Common myeloid progenitor, CD34-positive (primary cell): ENCODE measurements at regions not wholly inside any gene's neighbourhood (a gene's known extent, or its start where the extent isn't known, plus 50 kb on each side); places are given as distances from the start of the nearest gene placed in this dataset.

ENCODE experiments used
- CTCF ChIA-PET: fragments of 350-600 bp; sonication (Branson Sonifier 250); formaldehyde crosslinking; loops from one replicate; lab custom pipeline; 2021; ENCODE audit warnings: antibody characterized with exemption; lab: Charles Lee
- POLR2A ChIA-PET: fragments of 350-600 bp; sonication (Branson Sonifier 250); formaldehyde crosslinking; loops from one replicate; lab custom pipeline; 2021; ENCODE audit warnings: antibody characterized with exemption; lab: Charles Lee
- DNase-seq, 3 donors: peaks; one replicate each; pipeline versions ENCODE4 v3.0.0 to v3.0.0-alpha.2; 2013
- H3K27ac ChIP-seq, 2 experiments: 1 replicate in 1 of 2; 2 replicates in 1 of 2; pipeline ENCODE4 v1.7.0; 2013; ENCODE audit warnings: inconsistent platforms in 2 of 2, low read length in 2 of 2, mild to moderate bottlenecking in 2 of 2, low read depth in 1 of 2, moderate library complexity in 1 of 2; ENCODE audit not compliant: severe bottlenecking in 2 of 2, insufficient read depth in 1 of 2, poor library complexity in 1 of 2
- H3K27me3 ChIP-seq, 5 experiments: replicated peaks in 2 of 5; 1 replicate in 3 of 5; 2 replicates in 2 of 5; pipeline versions ENCODE4 v1.6.1 to v1.7.0; 2013; ENCODE audit warnings: low read length in 4 of 5, mild to moderate bottlenecking in 2 of 5, moderate library complexity in 2 of 5, inconsistent platforms in 1 of 5; ENCODE audit not compliant: insufficient read depth in 5 of 5, control insufficient read depth in 4 of 5
- H3K36me3 ChIP-seq, 4 experiments: 1 replicate in 2 of 4; 2 replicates in 2 of 4; pipeline versions ENCODE4 v1.6.1 to v1.7.0; 2013; ENCODE audit warnings: low read length in 3 of 4, control low read depth in 1 of 4, mild to moderate bottlenecking in 1 of 4; ENCODE audit not compliant: control insufficient read depth in 4 of 4, insufficient read depth in 4 of 4
- H3K4me1 ChIP-seq, 4 experiments: 1 replicate in 3 of 4; 2 replicates in 1 of 4; pipeline versions ENCODE4 v1.6.1 to v1.7.1; 2013; ENCODE audit warnings: low read length in 3 of 4, mild to moderate bottlenecking in 3 of 4, control low read depth in 1 of 4, inconsistent platforms in 1 of 4, moderate library complexity in 1 of 4; ENCODE audit not compliant: control insufficient read depth in 4 of 4, insufficient read depth in 4 of 4; ENCODE audit errors: control extremely low read depth in 1 of 4
- H3K4me3 ChIP-seq, 7 experiments: 1 replicate in 4 of 7; 2 replicates in 3 of 7; pipeline versions ENCODE4 v1.5.1 to v1.7.0; 2013; ENCODE audit warnings: mild to moderate bottlenecking in 7 of 7, low read length in 6 of 7, moderate library complexity in 6 of 7, inconsistent platforms in 2 of 7, low read depth in 2 of 7, control low read depth in 1 of 7; ENCODE audit not compliant: insufficient read depth in 4 of 7, control insufficient read depth in 1 of 7; ENCODE audit errors: extremely low read depth in 1 of 7
- H3K9me3 ChIP-seq, 5 experiments: 1 replicate in 4 of 5; 2 replicates in 1 of 5; pipeline versions ENCODE4 v1.6.1 to v1.7.1; 2013; ENCODE audit warnings: low read length in 4 of 5, mild to moderate bottlenecking in 2 of 5, inconsistent platforms in 1 of 5, low read depth in 1 of 5, moderate library complexity in 1 of 5; ENCODE audit not compliant: control insufficient read depth in 4 of 5, insufficient read depth in 2 of 5; ENCODE audit errors: control extremely low read depth in 1 of 5
- WGBS: methylation state at CpG from one replicate; pipeline ENCODE4 v1.1.5; 2013; ENCODE audit not compliant: insufficient coverage; 5-methylcytosine and 5-hydroxymethylcytosine counted together

- ChIA-PET POLR2A (no interaction called here), CTCF (no interaction called here)
- no peak for DNase-seq
- Histone ChIP-seq H3K4me1 (no peaks in the 10 kb centered on the region), H3K9me3 (no peaks in the 10 kb centered on the region), H3K27ac (no peak overlapping the region), H3K36me3 (no peaks in the 10 kb centered on the region), H3K27me3 (no peaks in the 10 kb centered on the region), H3K4me3 (no peak overlapping the region)
- 100% methylated on average over 2 of the region's 2 CpGs for WGBS
Observed at GRCh38 chr6:100144991-100145390, 151.0 kb upstream of the MCHR2 start.

- ChIA-PET CTCF (no interaction called here), POLR2A (no interaction called here)
- no peaks in the 10 kb centered on the region for H3K4me1 ChIP-seq
- DNase-seq = no peak
- WGBS = 91% methylated on average over 3 of the region's 4 CpGs
- H3K27me3 ChIP-seq = no peaks in the 10 kb centered on the region
- H3K9me3 ChIP-seq = peaks cover 0 to 3% (median 0%) of the 10 kb centered on the region in 5 experiments
- no peaks in the 10 kb centered on the region for H3K36me3 ChIP-seq
- H3K4me3 ChIP-seq = no peak overlapping the region
- no peak overlapping the region for H3K27ac ChIP-seq
Observed at GRCh38 chr6:100138346-100139022, 144.5 kb upstream of the MCHR2 start.

GRCh38 chr6:100137759-100138158, 143.7 kb upstream of the MCHR2 start:
- Histone ChIP-seq H3K4me3 (no peak overlapping the region), H3K9me3 (peaks cover 0 to 3% (median 0%) of the 10 kb centered on the region in 5 experiments), H3K27ac (no peak overlapping the region), H3K36me3 (no peaks in the 10 kb centered on the region), H3K4me1 (no peaks in the 10 kb centered on the region), H3K27me3 (no peaks in the 10 kb centered on the region)
- CTCF ChIA-PET = no interaction called here
- POLR2A ChIA-PET = no interaction called here
- 80% methylated on average over 1 of the region's 2 CpGs for WGBS
- no peak for DNase-seq

- CTCF ChIA-PET = no interaction called here
Observed at GRCh38 chr6:100136590-100136989, 142.6 kb upstream of the MCHR2 start.

GRCh38 chr6:100135977-100136376, 142.0 kb upstream of the MCHR2 start:
- 95% methylated on average over 21 of the region's 21 CpGs for WGBS
- ChIA-PET POLR2A (no interaction called here), CTCF (no interaction called here)
- no peak for DNase-seq
- no peak overlapping the region for H3K27ac ChIP-seq
- peaks cover 0 to 7% (median 4%) of the 10 kb centered on the region in 5 experiments for H3K9me3 ChIP-seq
- no peaks in the 10 kb centered on the region for H3K4me1 ChIP-seq
- H3K27me3 ChIP-seq = no peaks in the 10 kb centered on the region
- no peaks in the 10 kb centered on the region for H3K36me3 ChIP-seq
- H3K4me3 ChIP-seq = no peak overlapping the region

More at GRCh38 chr6:100136590-100136989, 142.6 kb upstream of the MCHR2 start:
- no peak for DNase-seq
- POLR2A ChIA-PET = no interaction called here
- Histone ChIP-seq H3K27me3 (no peaks in the 10 kb centered on the region), H3K4me1 (no peaks in the 10 kb centered on the region), H3K9me3 (peaks cover 0 to 5% (median 3%) of the 10 kb centered on the region in 5 experiments), H3K27ac (no peak overlapping the region), H3K36me3 (no peaks in the 10 kb centered on the region), H3K4me3 (no peak overlapping the region)
- 100% methylated on average over 4 of the region's 8 CpGs for WGBS

GRCh38 chr6:100134703-100135102, 140.7 kb upstream of the MCHR2 start:
- Histone ChIP-seq H3K4me1 (no peaks in the 10 kb centered on the region), H3K27ac (no peak overlapping the region), H3K27me3 (no peaks in the 10 kb centered on the region), H3K4me3 (no peak overlapping the region), H3K36me3 (no peaks in the 10 kb centered on the region), H3K9me3 (peaks cover 0 to 8% (median 6%) of the 10 kb centered on the region in 5 experiments)
- no peak for DNase-seq
- WGBS = 100% methylated on average over 1 of the region's 2 CpGs
- ChIA-PET POLR2A (no interaction called here), CTCF (no interaction called here)

- no CpG with 5 or more reads among the region's 2 CpGs for WGBS
- no peak overlapping the region for H3K27ac ChIP-seq
- no peaks in the 10 kb centered on the region for H3K4me1 ChIP-seq
- DNase-seq = no peak
- ChIA-PET POLR2A (no interaction called here), CTCF (no interaction called here)
- H3K9me3 ChIP-seq = peaks cover 0 to 8% (median 6%) of the 10 kb centered on the region in 5 experiments
- no peaks in the 10 kb centered on the region for H3K36me3 ChIP-seq
- H3K27me3 ChIP-seq = no peaks in the 10 kb centered on the region
- H3K4me3 ChIP-seq = no peak overlapping the region
Observed at GRCh38 chr6:100134297-100134696, 140.3 kb upstream of the MCHR2 start.
